Mammary epithelial cell (primary cell): ENCODE measurements at regions not wholly inside any gene's neighbourhood (a gene's known extent, or its start where the extent isn't known, plus 50 kb on each side); places are given as distances from the start of the nearest gene placed in this dataset.

Experiments used
- CTCF ChIP-seq, 2 donors: IDR thresholded peaks in 1 of 2; conservative IDR thresholded peaks in 1 of 2; 2 replicates each; pipeline ENCODE4 v1.5.1; 2011 to 2012; ENCODE audit warnings: inconsistent platforms in 2 of 2, low read length in 2 of 2, mild to moderate bottlenecking in 2 of 2, control low read depth in 1 of 2, low read depth in 1 of 2; ENCODE audit not compliant: insufficient read depth in 1 of 2; ENCODE audit errors: extremely low read depth in 1 of 2
- EZH2 ChIP-seq: IDR thresholded peaks from 2 replicates; pipeline ENCODE4 v1.6.1; 2012; ENCODE audit warnings: low read length, inconsistent platforms, borderline replicate concordance

- TF ChIP-seq EZH2: no peak
- TF ChIP-seq CTCF (conservative IDR thresholded peaks at IDR 0.05 in 1 of 2, IDR thresholded peaks at IDR 0.05 in 1 of 2; ENCODE audit: extremely low read depth in 1 of 2, insufficient read depth in 1 of 2, low read depth in 1 of 2, low read length in 2 of 2): no peak
Observed at GRCh38 chr6:77543601-77544000, 80.3 kb upstream of the HTR1B start.
